Astrocyte (in vitro differentiated cells and primary cell): ENCODE measurements at regions not wholly inside any gene's neighbourhood (a gene's known extent, or its start where the extent isn't known, plus 50 kb on each side); places are given as distances from the start of the nearest gene placed in this dataset.

ENCODE experiments used
- DNase-seq: peaks from one replicate; pipeline ENCODE4 v3.0.0-alpha.2; 2010; ENCODE audit warnings: low read depth
- FAIRE-seq: peaks from 2 replicates; lab custom pipeline; 2011; peaks lifted over from hg19 to GRCh38; lab: Jason Lieb, UNC
- H2AFZ ChIP-seq: 2 replicates; pipeline ENCODE4 v1.6.0; 2012; ENCODE audit warnings: low read depth, low read length, inconsistent platforms
- H3K27ac ChIP-seq: 2 replicates; pipeline ENCODE4 v1.5.1; 2011; ENCODE audit warnings: low read depth, low read length, inconsistent platforms
- H3K27me3 ChIP-seq: 2 replicates; pipeline ENCODE4 v1.6.0; 2011; ENCODE audit warnings: low read length, inconsistent platforms; ENCODE audit not compliant: insufficient read depth
- H3K36me3 ChIP-seq: 2 replicates; pipeline ENCODE4 v1.5.1; 2011; ENCODE audit warnings: low read length, inconsistent platforms; ENCODE audit not compliant: insufficient read depth
- H3K4me1 ChIP-seq: 2 replicates; pipeline ENCODE4 v1.5.1; 2011; ENCODE audit warnings: low read length, inconsistent platforms; ENCODE audit not compliant: insufficient read depth
- H3K4me2 ChIP-seq: 2 replicates; pipeline ENCODE4 v1.6.0; 2012; ENCODE audit warnings: low read length, inconsistent platforms
- H3K4me3 ChIP-seq: 2 replicates; pipeline ENCODE4 v1.5.1; 2011; ENCODE audit warnings: low read depth, mild to moderate bottlenecking, low read length, inconsistent platforms; ENCODE audit not compliant: insufficient read depth
- H3K79me2 ChIP-seq: 2 replicates; pipeline ENCODE4 v1.6.0; 2012; ENCODE audit warnings: mild to moderate bottlenecking, low read length, inconsistent platforms; ENCODE audit not compliant: insufficient read depth
- H3K9ac ChIP-seq: 2 replicates; pipeline ENCODE4 v1.6.0; 2012; ENCODE audit warnings: mild to moderate bottlenecking, low read length, inconsistent platforms
- H3K9me3 ChIP-seq: 2 replicates; pipeline ENCODE4 v1.5.1; 2012; ENCODE audit warnings: low read depth, mild to moderate bottlenecking, low read length, inconsistent platforms; ENCODE audit not compliant: insufficient read depth
- H4K20me1 ChIP-seq: 2 replicates; pipeline ENCODE4 v1.6.0; 2012; ENCODE audit warnings: low read length, inconsistent platforms; ENCODE audit not compliant: insufficient read depth
- H3K27ac Mint-ChIP-seq: one replicate; pipeline ENCODE4 v1.8.0; 2021; ENCODE audit warnings: mild to moderate bottlenecking, mixed read lengths; ENCODE audit not compliant: unreplicated experiment
- H3K27me3 Mint-ChIP-seq: one replicate; pipeline ENCODE4 v1.8.0; 2021; ENCODE audit warnings: low read depth, mixed read lengths; ENCODE audit not compliant: unreplicated experiment
- H3K36me3 Mint-ChIP-seq: one replicate; pipeline ENCODE4 v1.8.0; 2021; ENCODE audit warnings: low read depth, mixed read lengths; ENCODE audit not compliant: unreplicated experiment
- H3K4me1 Mint-ChIP-seq: one replicate; pipeline ENCODE4 v1.8.0; 2021; ENCODE audit warnings: low read depth, mixed read lengths; ENCODE audit not compliant: unreplicated experiment
- H3K4me3 Mint-ChIP-seq: one replicate; pipeline ENCODE4 v1.8.0; 2021; ENCODE audit warnings: mild to moderate bottlenecking, moderate library complexity, mixed read lengths; ENCODE audit not compliant: unreplicated experiment
- H3K9me3 Mint-ChIP-seq: one replicate; pipeline ENCODE4 v1.8.0; 2021; ENCODE audit warnings: mild to moderate bottlenecking, mixed read lengths; ENCODE audit not compliant: unreplicated experiment
- CTCF ChIP-seq: IDR thresholded peaks from 2 replicates; pipeline ENCODE4 v1.5.1; 2011; ENCODE audit warnings: low read depth, mild to moderate bottlenecking, inconsistent platforms, low read length, moderate library complexity; ENCODE audit not compliant: insufficient read depth
- EZH2 ChIP-seq: IDR thresholded peaks from 2 replicates; pipeline ENCODE4 v1.6.1; 2012; ENCODE audit warnings: mild to moderate bottlenecking, low read length, inconsistent platforms; ENCODE audit not compliant: insufficient read depth

GRCh38 chr11:26271666-26272065 is 60.3 kb upstream of the ANO3 start:
- H3K4me3 Mint-ChIP-seq = no peak overlapping the region
- no peak overlapping the region for H3K4me2 ChIP-seq
- no peaks in the 10 kb centered on the region for H3K27me3 ChIP-seq
- H3K9ac ChIP-seq = no peak overlapping the region
- TF ChIP-seq EZH2 (no peak), CTCF (no peak)
- no peaks in the 10 kb centered on the region for H3K9me3 Mint-ChIP-seq
- peaks cover 2% of the 10 kb centered on the region for H3K4me1 Mint-ChIP-seq
- H3K27me3 Mint-ChIP-seq = no peaks in the 10 kb centered on the region
- H3K9me3 ChIP-seq = no peaks in the 10 kb centered on the region
- H3K4me1 ChIP-seq = no peaks in the 10 kb centered on the region
- no peaks in the 10 kb centered on the region for H4K20me1 ChIP-seq
- DNase-seq (no peak), FAIRE-seq (no peak)
- no peaks in the 10 kb centered on the region for H3K36me3 Mint-ChIP-seq
- no peak overlapping the region for H3K27ac Mint-ChIP-seq
- no peak overlapping the region for H3K27ac ChIP-seq
- no peak overlapping the region for H2AFZ ChIP-seq
- H3K4me3 ChIP-seq = no peak overlapping the region
- H3K36me3 ChIP-seq = no peaks in the 10 kb centered on the region
- H3K79me2 ChIP-seq = no peaks in the 10 kb centered on the region

- no peaks in the 10 kb centered on the region for H3K9me3 ChIP-seq
- no peaks in the 10 kb centered on the region for H3K27me3 ChIP-seq
- no peak overlapping the region for H3K4me3 Mint-ChIP-seq
- no peak overlapping the region for H3K4me2 ChIP-seq
- H3K27me3 Mint-ChIP-seq = no peaks in the 10 kb centered on the region
- H3K27ac ChIP-seq = no peak overlapping the region
- DNase-seq (peak; percentile 45), FAIRE-seq (peak; percentile 9)
- H3K9ac ChIP-seq = no peak overlapping the region
- H3K9me3 Mint-ChIP-seq = no peaks in the 10 kb centered on the region
- H3K79me2 ChIP-seq = no peaks in the 10 kb centered on the region
- H3K27ac Mint-ChIP-seq = no peak overlapping the region
- H2AFZ ChIP-seq = no peak overlapping the region
- no peaks in the 10 kb centered on the region for H3K36me3 ChIP-seq
- H3K4me3 ChIP-seq = no peak overlapping the region
- H3K4me1 ChIP-seq = no peaks in the 10 kb centered on the region
- H3K36me3 Mint-ChIP-seq = no peaks in the 10 kb centered on the region
- H3K4me1 Mint-ChIP-seq = no peaks in the 10 kb centered on the region
- TF ChIP-seq CTCF (peak; percentile 98), EZH2 (no peak)
- no peaks in the 10 kb centered on the region for H4K20me1 ChIP-seq
Measured at GRCh38 chr11:26276798-26277424, 55.0 kb upstream of the ANO3 start.

GRCh38 chr11:26278354-26278753 is 53.6 kb upstream of the ANO3 start:
- Mint-ChIP-seq H3K27ac (no peak overlapping the region), H3K27me3 (no peaks in the 10 kb centered on the region), H3K9me3 (no peaks in the 10 kb centered on the region), H3K4me3 (no peak overlapping the region), H3K36me3 (no peaks in the 10 kb centered on the region), H3K4me1 (no peaks in the 10 kb centered on the region)
- Histone ChIP-seq H3K4me3 (no peak overlapping the region), H3K9ac (no peak overlapping the region), H3K79me2 (no peaks in the 10 kb centered on the region), H3K9me3 (no peaks in the 10 kb centered on the region), H3K27ac (no peak overlapping the region), H3K36me3 (no peaks in the 10 kb centered on the region), H2AFZ (no peak overlapping the region), H4K20me1 (no peaks in the 10 kb centered on the region), H3K27me3 (no peaks in the 10 kb centered on the region), H3K4me1 (no peaks in the 10 kb centered on the region), H3K4me2 (no peak overlapping the region)
- TF ChIP-seq CTCF = no peak
- no peak for TF ChIP-seq EZH2
- FAIRE-seq = no peak
- DNase-seq = no peak
